B cell (primary cell): ENCODE measurements at regions not wholly inside any gene's neighbourhood (a gene's known extent, or its start where the extent isn't known, plus 50 kb on each side); places are given as distances from the start of the nearest gene placed in this dataset.

Experiments used
- ATAC-seq: fragments of 200-7000 bp; cut with Tn5 transposase; one replicate; pipeline ENCODE4 v1.10.0; 2021; ENCODE audit warnings: low read depth, mild to moderate bottlenecking, moderate number of reproducible peaks, moderate library complexity
- CTCF ChIA-PET: fragments of 350-600 bp; sonication (Branson Sonifier 250); formaldehyde crosslinking; loops from one replicate; lab custom pipeline; 2021; ENCODE audit warnings: antibody characterized with exemption, inconsistent platforms; lab: Charles Lee
- POLR2A ChIA-PET: fragments of 350-600 bp; sonication (Branson Sonifier 250); formaldehyde crosslinking; loops from one replicate; lab custom pipeline; 2021; ENCODE audit warnings: antibody characterized with exemption; lab: Charles Lee
- DNase-seq: peaks from one replicate; pipeline ENCODE4 v3.0.0; 2013
- H2AFZ ChIP-seq: 2 replicates; pipeline ENCODE4 v1.6.1; 2012; ENCODE audit warnings: mild to moderate bottlenecking, low read depth, low read length; ENCODE audit not compliant: insufficient read depth, poor library complexity, severe bottlenecking
- H3K27ac ChIP-seq, 2 donors: 1 replicate in 1 of 2; 2 replicates in 1 of 2; pipeline ENCODE4 v1.5.1; 2012 to 2013; ENCODE audit warnings: low read length in 2 of 2, mild to moderate bottlenecking in 2 of 2, moderate library complexity in 1 of 2
- H3K27me3 ChIP-seq, 4 experiments: fragments of 200-600 bp in 1 of 4; sonication (generic) in 1 of 4; replicated peaks in 1 of 4; 1 replicate in 2 of 4; 2 replicates in 2 of 4; pipeline versions ENCODE4 v1.6.1 to v1.7.0; 2013 to 2016; ENCODE audit warnings: low read length in 3 of 4, mild to moderate bottlenecking in 2 of 4, mixed read lengths in 1 of 4, moderate library complexity in 1 of 4; ENCODE audit not compliant: insufficient read depth in 4 of 4, control insufficient read depth in 3 of 4; ENCODE audit errors: control extremely low read depth in 1 of 4
- H3K36me3 ChIP-seq, 2 experiments: replicated peaks in 1 of 2; 1 replicate in 1 of 2; 2 replicates in 1 of 2; pipeline versions ENCODE4 v1.6.1 to v1.7.1; 2013; ENCODE audit warnings: low read length in 1 of 2; ENCODE audit not compliant: insufficient read depth in 2 of 2, control insufficient read depth in 1 of 2; ENCODE audit errors: control extremely low read depth in 1 of 2, extremely low read depth in 1 of 2
- H3K4me1 ChIP-seq, 2 donors: fragments of 200-600 bp in 1 of 2; sonication (generic) in 1 of 2; 1 replicate in 1 of 2; 2 replicates in 1 of 2; pipeline versions ENCODE4 v1.5.1 to v1.6.1; 2013 to 2017; ENCODE audit warnings: low read length in 2 of 2; ENCODE audit not compliant: control insufficient read depth in 2 of 2, insufficient read depth in 2 of 2
- H3K4me2 ChIP-seq: replicated peaks from 2 replicates; pipeline ENCODE3; 2012; ENCODE audit warnings: mild to moderate bottlenecking, low read depth, low read length; ENCODE audit not compliant: poor library complexity, severe bottlenecking
- H3K4me3 ChIP-seq, 5 experiments: fragments of 200-600 bp in 1 of 5; sonication (generic) in 1 of 5; 1 replicate in 3 of 5; 2 replicates in 2 of 5; pipeline versions ENCODE4 v1.5.1 to v1.7.0; 2011 to 2016; ENCODE audit warnings: low read length in 4 of 5, mild to moderate bottlenecking in 4 of 5, low read depth in 2 of 5, control low read depth in 1 of 5, moderate library complexity in 1 of 5; ENCODE audit not compliant: insufficient read depth in 1 of 5; ENCODE audit errors: control extremely low read depth in 1 of 5, extremely low read depth in 1 of 5
- H3K79me2 ChIP-seq: fragments of 200-600 bp; sonication (generic); one replicate; pipeline ENCODE4 v1.6.0; 2016; ENCODE audit warnings: low read length; ENCODE audit not compliant: control insufficient read depth, insufficient read depth
- H3K9ac ChIP-seq: fragments of 200-600 bp; sonication (generic); 2 replicates; pipeline ENCODE4 v1.6.1; 2017; ENCODE audit warnings: mild to moderate bottlenecking, low read length, moderate library complexity
- H3K9me3 ChIP-seq, 3 donors: one replicate each; pipeline versions ENCODE4 v1.6.1 to v1.7.1; 2013; ENCODE audit warnings: low read length in 2 of 3; ENCODE audit not compliant: control insufficient read depth in 2 of 3, insufficient read depth in 1 of 3; ENCODE audit errors: control extremely low read depth in 1 of 3
- H4K20me1 ChIP-seq: 2 replicates; pipeline ENCODE4 v1.6.0; 2012; ENCODE audit warnings: mild to moderate bottlenecking, low read length; ENCODE audit not compliant: insufficient read depth, control insufficient read depth, poor library complexity, severe bottlenecking
- H3K27ac Mint-ChIP-seq: one replicate; pipeline ENCODE4 v1.8.0; 2021; ENCODE audit warnings: mixed read lengths
- H3K27me3 Mint-ChIP-seq: one replicate; pipeline ENCODE4 v1.8.0; 2021; ENCODE audit warnings: mixed read lengths
- H3K4me1 Mint-ChIP-seq: one replicate; pipeline ENCODE4 v1.8.0; 2021; ENCODE audit warnings: mixed read lengths
- H3K4me3 Mint-ChIP-seq: one replicate; pipeline ENCODE4 v1.8.0; 2021; ENCODE audit warnings: mixed read lengths
- H3K9me3 Mint-ChIP-seq: one replicate; pipeline ENCODE4 v1.8.0; 2022; ENCODE audit warnings: mixed read lengths; ENCODE audit not compliant: insufficient read depth
- EZH2 ChIP-seq: IDR thresholded peaks from 2 replicates; pipeline ENCODE4 v1.6.1; 2012; ENCODE audit warnings: borderline replicate concordance, low read depth, mild to moderate bottlenecking, moderate library complexity, low read length; ENCODE audit not compliant: insufficient read depth, poor library complexity, severe bottlenecking
- WGBS: methylation state at CpG from one replicate; pipeline ENCODE4 v1.1.5; 2013; ENCODE audit warnings: missing lambda C conversion rate; ENCODE audit not compliant: insufficient coverage; 5-methylcytosine and 5-hydroxymethylcytosine counted together
- intact Hi-C: fragments of 100-400 bp; cut with micrococcal nuclease; formaldehyde crosslinking; loops from one replicate; pipeline ENCODE4 v1.10.0; 2022
- TF ChIP-seq, protein P1 (sequence below): fragments of 200-600 bp; IDR thresholded peaks from one replicate; pipeline ENCODE4 v1.8.0; 2022; ENCODE audit warnings: antibody characterized with exemption, mild to moderate bottlenecking

- Mint-ChIP-seq H3K27ac (no peak overlapping the region), H3K4me1 (no peaks in the 10 kb centered on the region), H3K9me3 (no peaks in the 10 kb centered on the region), H3K27me3 (peaks cover 11% of the 10 kb centered on the region), H3K4me3 (no peak overlapping the region)
- Histone ChIP-seq H3K4me3 (no peak overlapping the region), H3K27ac (no peak overlapping the region), H4K20me1 (no peaks in the 10 kb centered on the region), H3K79me2 (no peaks in the 10 kb centered on the region), H3K9ac (no peak overlapping the region), H2AFZ (no peak overlapping the region), H3K36me3 (no peaks in the 10 kb centered on the region), H3K4me1 (peaks cover 8 to 13% of the 10 kb centered on the region in 2 donors), H3K4me2 (no peak overlapping the region), H3K9me3 (peaks cover 0 to 3% (median 0%) of the 10 kb centered on the region in 3 donors), H3K27me3 (peaks cover 0 to 20% (median 5%) of the 10 kb centered on the region in 4 experiments)
- ATAC-seq (no peak), DNase-seq (peak; percentile 20)
- TF ChIP-seq, protein P1, sequence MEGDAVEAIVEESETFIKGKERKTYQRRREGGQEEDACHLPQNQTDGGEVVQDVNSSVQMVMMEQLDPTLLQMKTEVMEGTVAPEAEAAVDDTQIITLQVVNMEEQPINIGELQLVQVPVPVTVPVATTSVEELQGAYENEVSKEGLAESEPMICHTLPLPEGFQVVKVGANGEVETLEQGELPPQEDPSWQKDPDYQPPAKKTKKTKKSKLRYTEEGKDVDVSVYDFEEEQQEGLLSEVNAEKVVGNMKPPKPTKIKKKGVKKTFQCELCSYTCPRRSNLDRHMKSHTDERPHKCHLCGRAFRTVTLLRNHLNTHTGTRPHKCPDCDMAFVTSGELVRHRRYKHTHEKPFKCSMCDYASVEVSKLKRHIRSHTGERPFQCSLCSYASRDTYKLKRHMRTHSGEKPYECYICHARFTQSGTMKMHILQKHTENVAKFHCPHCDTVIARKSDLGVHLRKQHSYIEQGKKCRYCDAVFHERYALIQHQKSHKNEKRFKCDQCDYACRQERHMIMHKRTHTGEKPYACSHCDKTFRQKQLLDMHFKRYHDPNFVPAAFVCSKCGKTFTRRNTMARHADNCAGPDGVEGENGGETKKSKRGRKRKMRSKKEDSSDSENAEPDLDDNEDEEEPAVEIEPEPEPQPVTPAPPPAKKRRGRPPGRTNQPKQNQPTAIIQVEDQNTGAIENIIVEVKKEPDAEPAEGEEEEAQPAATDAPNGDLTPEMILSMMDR, result no peak
- TF ChIP-seq EZH2, result no peak
- ChIA-PET POLR2A (no interaction called here), CTCF (interaction anchor here (0.7 to 4.7 kb wide), 4 partner anchors 8 to 1239 kb away, joined by 3 to 57 read pairs (median 3); no protein-coding TSS in a partner anchor)
- intact Hi-C loops, result no loop called here
- 74% methylated on average over 24 of the region's 24 CpGs for WGBS
Observed at GRCh38 chr22:44623771-44624510, 78.1 kb upstream of the PRR5 start.

DNA sequence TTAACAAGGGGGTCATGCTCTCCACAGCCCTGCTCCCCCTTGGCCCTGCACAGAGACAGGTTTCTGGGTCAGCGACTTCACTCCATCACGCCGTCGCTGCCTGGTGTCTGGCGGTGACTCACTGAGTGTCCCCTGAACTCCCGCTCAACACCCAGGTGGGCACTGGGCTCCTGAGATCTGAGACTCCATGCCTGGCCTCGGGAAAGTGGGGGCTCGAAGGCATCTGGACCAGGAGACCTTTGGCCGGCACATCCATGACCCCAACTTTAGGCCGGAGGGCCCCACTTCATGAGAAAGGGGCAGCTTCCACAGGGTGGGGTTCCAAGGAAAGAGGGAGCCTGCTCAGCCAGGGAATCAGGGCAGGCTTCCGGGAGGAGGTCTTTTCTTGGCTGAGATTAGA lies 79.3 kb upstream of the PRR5 start:
- CTCF ChIA-PET, result no interaction called here
- H3K4me3 Mint-ChIP-seq, result no peak overlapping the region

More for the DNA sequence above, 79.3 kb upstream of the PRR5 start:
- Histone ChIP-seq H3K27me3 (peaks cover 0 to 33% (median 8%) of the 10 kb centered on the region in 4 experiments), H3K79me2 (no peaks in the 10 kb centered on the region), H3K9me3 (peaks cover 0 to 3% (median 0%) of the 10 kb centered on the region in 3 donors), H4K20me1 (no peaks in the 10 kb centered on the region), H3K9ac (no peak overlapping the region), H3K4me2 (no peak overlapping the region), H3K36me3 (no peaks in the 10 kb centered on the region), H3K4me3 (no peak overlapping the region), H3K27ac (no peak overlapping the region), H2AFZ (no peak overlapping the region), H3K4me1 (peaks cover 8 to 13% of the 10 kb centered on the region in 2 donors)
- no peaks in the 10 kb centered on the region for H3K9me3 Mint-ChIP-seq
- ATAC-seq, result no peak
- DNase-seq, result no peak
- TF ChIP-seq, protein P1, result no peak
- TF ChIP-seq EZH2, result no peak
- peaks cover 11% of the 10 kb centered on the region for H3K27me3 Mint-ChIP-seq
- no peak overlapping the region for H3K27ac Mint-ChIP-seq
- 92% methylated on average over 10 of the region's 11 CpGs for WGBS
- intact Hi-C loops, result no loop called here
- POLR2A ChIA-PET, result no interaction called here
- no peaks in the 10 kb centered on the region for H3K4me1 Mint-ChIP-seq
